Activated CD4-positive, alpha-beta T cell treated with anti-CD3 and anti-CD28 coated beads, Interleukin-2, amount 10 ng/mL, durations not matched to agents 7 days and 5 days (primary cell): ENCODE measurements at regions not wholly inside any gene's neighbourhood (a gene's known extent, or its start where the extent isn't known, plus 50 kb on each side); places are given as distances from the start of the nearest gene placed in this dataset.
"Not testable (repeated sequence)": the region's sequence is repeated elsewhere in the genome, so short reads cannot be mapped to it uniquely, and the experiment has no call there.

ENCODE experiments used
- CTCF ChIA-PET: fragments of 350-600 bp; sonication (Branson Sonifier 250); formaldehyde crosslinking; loops from one replicate; lab custom pipeline; 2021; ENCODE audit warnings: antibody characterized with exemption; lab: Charles Lee
- POLR2A ChIA-PET: fragments of 350-600 bp; sonication (Branson Sonifier 250); formaldehyde crosslinking; loops from one replicate; lab custom pipeline; 2021; ENCODE audit warnings: antibody characterized with exemption; lab: Charles Lee
- DNase-seq: peaks from one replicate; pipeline ENCODE4 v3.0.0-alpha.2; 2020
- H3K27ac Mint-ChIP-seq: one replicate; pipeline ENCODE4 v1.8.0; 2021; ENCODE audit warnings: mild to moderate bottlenecking, moderate library complexity, mixed read lengths
- H3K27me3 Mint-ChIP-seq: one replicate; pipeline ENCODE4 v1.8.0; 2021; ENCODE audit warnings: mixed read lengths
- H3K36me3 Mint-ChIP-seq: one replicate; pipeline ENCODE4 v1.8.0; 2021; ENCODE audit warnings: low read depth, mixed read lengths
- H3K4me1 Mint-ChIP-seq: one replicate; pipeline ENCODE4 v1.8.0; 2021; ENCODE audit warnings: mixed read lengths
- H3K4me3 Mint-ChIP-seq: one replicate; pipeline ENCODE4 v1.8.0; 2021; ENCODE audit warnings: mild to moderate bottlenecking, moderate library complexity, mixed read lengths
- H3K9me3 Mint-ChIP-seq: one replicate; pipeline ENCODE4 v1.8.0; 2021; ENCODE audit warnings: mixed read lengths

DNA sequence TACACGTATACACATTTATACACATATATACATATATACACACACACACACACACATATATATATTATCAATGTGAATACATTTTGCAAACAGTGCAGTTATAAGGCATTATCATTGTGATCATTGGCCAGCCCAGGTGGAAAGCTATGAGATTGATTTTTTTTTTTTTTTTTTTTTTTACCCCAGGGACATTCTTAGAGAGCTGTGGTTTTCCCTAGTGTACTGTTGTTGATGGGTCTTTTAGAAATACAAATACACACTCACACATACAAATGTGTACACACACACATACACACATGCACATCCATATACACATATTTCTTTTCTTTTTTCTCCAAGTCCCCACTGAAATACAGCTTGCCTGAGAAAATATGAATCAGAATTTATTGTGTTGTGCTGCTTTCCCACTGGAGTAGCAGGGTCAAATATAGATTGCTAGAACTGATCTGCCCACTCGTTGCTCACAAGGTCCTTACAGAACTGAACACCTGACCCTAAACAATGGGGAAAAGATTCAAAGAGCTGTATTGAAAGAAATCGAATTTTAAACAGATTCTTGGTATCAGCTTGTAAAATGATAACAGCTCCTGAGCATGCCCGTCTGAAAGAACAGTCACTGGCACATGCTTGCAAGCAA, 325.6 kb downstream of the OMA1 start:
- CTCF ChIA-PET = no interaction called here
- Mint-ChIP-seq H3K36me3 (no peaks in the 10 kb centered on the region), H3K27ac (no peak overlapping the region), H3K4me3 (no peak overlapping the region), H3K27me3 (no peaks in the 10 kb centered on the region), H3K9me3 (no peaks in the 10 kb centered on the region), H3K4me1 (no peaks in the 10 kb centered on the region)
- no peak for DNase-seq
- POLR2A ChIA-PET = no interaction called here

DNA sequence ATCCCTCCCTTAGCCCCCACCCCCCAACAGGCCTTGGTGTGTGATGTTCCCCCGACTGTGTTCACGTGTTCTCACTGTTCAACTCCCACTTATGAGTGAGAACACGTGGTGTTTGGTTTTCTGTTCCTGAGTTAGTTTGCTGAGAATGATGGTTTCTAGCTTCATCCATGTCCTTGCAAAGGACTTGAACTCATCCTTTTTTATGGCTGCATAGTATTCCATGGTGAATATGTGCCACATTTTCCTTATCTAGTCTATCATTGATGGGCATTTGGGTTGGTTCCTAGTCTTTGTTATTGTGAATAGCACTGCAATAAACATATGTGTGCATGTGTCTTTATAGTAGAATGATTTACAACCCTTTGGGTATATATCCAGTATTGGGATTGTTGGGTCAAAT, 330.4 kb downstream of the OMA1 start:
- H3K4me3 Mint-ChIP-seq, CTCF ChIA-PET, H3K9me3 Mint-ChIP-seq, H3K4me1 Mint-ChIP-seq, H3K36me3 Mint-ChIP-seq, H3K27ac Mint-ChIP-seq, H3K27me3 Mint-ChIP-seq, DNase-seq, POLR2A ChIA-PET: not testable (repeated sequence)

DNA sequence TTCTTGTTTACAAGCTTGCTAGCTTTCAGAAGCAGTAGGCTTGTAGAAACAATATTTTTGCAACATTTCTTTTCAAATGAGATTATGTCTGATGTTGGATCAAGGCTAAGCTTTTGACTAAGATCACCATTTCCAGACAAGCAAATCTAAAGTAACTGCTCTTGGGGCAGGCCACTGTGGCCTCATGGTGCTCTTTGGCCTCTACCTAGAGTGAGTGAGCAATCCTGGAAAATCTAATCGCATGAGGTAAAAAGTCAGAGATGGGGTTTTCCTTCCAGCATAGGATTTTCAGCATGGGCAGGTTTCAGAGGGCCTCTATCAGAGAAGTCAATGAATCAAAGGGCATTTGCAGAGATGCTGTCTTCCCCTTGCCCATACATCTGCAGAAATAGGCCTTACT, 331.9 kb downstream of the OMA1 start:
- Mint-ChIP-seq H3K36me3 (no peaks in the 10 kb centered on the region), H3K9me3 (no peaks in the 10 kb centered on the region), H3K27ac (no peak overlapping the region), H3K4me3 (no peak overlapping the region), H3K4me1 (no peaks in the 10 kb centered on the region), H3K27me3 (no peaks in the 10 kb centered on the region)
- ChIA-PET CTCF (no interaction called here), POLR2A (no interaction called here)
- no peak for DNase-seq

DNA sequence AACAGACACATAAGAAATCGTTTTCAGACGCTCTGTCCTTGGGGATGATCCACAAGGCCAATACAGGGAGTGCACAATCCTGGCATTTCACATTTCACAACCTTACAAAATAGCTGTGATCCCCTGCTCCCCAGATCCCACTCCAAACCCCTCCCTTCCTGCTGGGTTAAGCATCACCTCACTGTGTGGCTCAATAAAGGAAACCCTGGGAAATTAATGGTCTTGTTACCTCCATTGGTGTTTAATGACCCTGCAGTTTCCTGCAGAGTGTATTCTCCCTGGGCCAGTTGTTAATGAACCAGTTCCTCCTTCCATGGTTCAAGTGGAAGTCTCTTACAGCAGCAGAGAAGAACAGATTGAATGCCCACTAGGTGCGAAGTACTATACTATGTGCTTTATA, 334.7 kb downstream of the OMA1 start:
- no peaks in the 10 kb centered on the region for H3K27me3 Mint-ChIP-seq
- no peaks in the 10 kb centered on the region for H3K36me3 Mint-ChIP-seq
- DNase-seq = no peak
- H3K4me3 Mint-ChIP-seq = no peak overlapping the region
- ChIA-PET POLR2A (no interaction called here), CTCF (no interaction called here)
- no peaks in the 10 kb centered on the region for H3K9me3 Mint-ChIP-seq
- H3K27ac Mint-ChIP-seq = no peak overlapping the region
- no peaks in the 10 kb centered on the region for H3K4me1 Mint-ChIP-seq

DNA sequence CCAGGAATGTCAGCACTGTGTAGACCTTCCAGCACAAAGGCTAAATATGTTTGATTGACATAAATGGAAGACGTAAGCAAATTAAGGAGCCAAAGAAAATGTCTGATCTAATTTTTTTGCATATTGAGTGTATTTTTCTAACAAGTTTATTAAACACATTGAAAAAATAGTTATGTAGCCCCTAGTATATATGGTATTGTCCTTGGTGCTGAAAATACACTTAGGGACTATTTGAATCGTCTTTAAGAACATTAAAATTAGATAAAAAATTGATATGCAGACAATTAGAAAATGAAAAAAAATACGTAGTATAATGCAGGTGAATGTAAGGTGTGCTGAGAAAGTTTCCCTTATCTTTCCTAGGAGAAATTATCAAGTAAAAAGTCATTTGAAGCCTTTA, 337.0 kb downstream of the OMA1 start:
- H3K36me3 Mint-ChIP-seq = no peaks in the 10 kb centered on the region
- DNase-seq = no peak
- no peaks in the 10 kb centered on the region for H3K27me3 Mint-ChIP-seq
- H3K9me3 Mint-ChIP-seq = no peaks in the 10 kb centered on the region
- no peaks in the 10 kb centered on the region for H3K4me1 Mint-ChIP-seq
- CTCF ChIA-PET = no interaction called here
- H3K4me3 Mint-ChIP-seq = no peak overlapping the region
- POLR2A ChIA-PET = no interaction called here
- no peak overlapping the region for H3K27ac Mint-ChIP-seq

DNA sequence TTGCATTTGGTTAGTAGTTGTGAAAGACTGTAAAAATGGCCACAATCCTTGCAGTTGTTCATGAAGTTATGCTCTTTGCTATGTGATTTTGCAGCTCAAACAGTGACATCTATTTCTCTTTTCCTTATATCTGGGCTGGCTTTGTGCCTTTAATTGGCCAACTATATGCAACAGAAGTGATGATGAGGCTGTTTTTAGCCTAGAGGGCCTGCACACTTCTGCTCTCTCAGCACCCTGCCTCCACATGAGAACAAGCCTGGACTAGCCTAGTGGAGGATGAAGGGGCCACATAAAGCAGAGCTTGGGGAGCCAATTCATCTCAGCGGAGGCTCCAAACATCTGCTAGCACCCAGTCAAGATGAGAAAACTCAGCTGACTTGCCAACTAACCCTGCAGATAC, 339.8 kb downstream of the OMA1 start:
- POLR2A ChIA-PET = no interaction called here
- H3K36me3 Mint-ChIP-seq = no peaks in the 10 kb centered on the region
- no peak for DNase-seq
- H3K9me3 Mint-ChIP-seq = no peaks in the 10 kb centered on the region
- H3K4me3 Mint-ChIP-seq = no peak overlapping the region
- no peak overlapping the region for H3K27ac Mint-ChIP-seq
- no peaks in the 10 kb centered on the region for H3K4me1 Mint-ChIP-seq
- no peaks in the 10 kb centered on the region for H3K27me3 Mint-ChIP-seq
- CTCF ChIA-PET = no interaction called here

DNA sequence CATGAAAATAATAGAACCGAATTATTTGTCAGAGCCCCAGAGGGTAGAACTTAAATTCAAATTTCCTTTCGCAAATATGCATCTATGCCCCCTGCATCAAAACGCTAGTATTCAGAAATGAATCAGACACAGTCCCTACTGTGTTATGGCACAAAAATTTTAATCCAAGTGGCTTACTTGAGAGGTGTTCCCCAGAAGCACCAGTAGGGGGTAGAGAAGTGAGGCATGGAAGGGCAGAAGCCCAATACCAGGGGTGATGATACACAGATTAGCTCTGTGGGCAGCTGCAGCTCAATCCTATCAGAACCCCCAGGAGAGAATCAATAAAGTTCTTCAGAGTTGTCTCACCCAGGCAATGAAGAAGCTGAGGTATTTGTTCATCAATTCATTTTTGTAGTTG, 342.2 kb downstream of the OMA1 start:
- H3K27me3 Mint-ChIP-seq = peaks cover 2% of the 10 kb centered on the region
- no peaks in the 10 kb centered on the region for H3K36me3 Mint-ChIP-seq
- ChIA-PET CTCF (no interaction called here), POLR2A (no interaction called here)
- no peaks in the 10 kb centered on the region for H3K9me3 Mint-ChIP-seq
- no peak for DNase-seq
- H3K4me1 Mint-ChIP-seq = no peaks in the 10 kb centered on the region
- no peak overlapping the region for H3K27ac Mint-ChIP-seq
- no peak overlapping the region for H3K4me3 Mint-ChIP-seq

DNA sequence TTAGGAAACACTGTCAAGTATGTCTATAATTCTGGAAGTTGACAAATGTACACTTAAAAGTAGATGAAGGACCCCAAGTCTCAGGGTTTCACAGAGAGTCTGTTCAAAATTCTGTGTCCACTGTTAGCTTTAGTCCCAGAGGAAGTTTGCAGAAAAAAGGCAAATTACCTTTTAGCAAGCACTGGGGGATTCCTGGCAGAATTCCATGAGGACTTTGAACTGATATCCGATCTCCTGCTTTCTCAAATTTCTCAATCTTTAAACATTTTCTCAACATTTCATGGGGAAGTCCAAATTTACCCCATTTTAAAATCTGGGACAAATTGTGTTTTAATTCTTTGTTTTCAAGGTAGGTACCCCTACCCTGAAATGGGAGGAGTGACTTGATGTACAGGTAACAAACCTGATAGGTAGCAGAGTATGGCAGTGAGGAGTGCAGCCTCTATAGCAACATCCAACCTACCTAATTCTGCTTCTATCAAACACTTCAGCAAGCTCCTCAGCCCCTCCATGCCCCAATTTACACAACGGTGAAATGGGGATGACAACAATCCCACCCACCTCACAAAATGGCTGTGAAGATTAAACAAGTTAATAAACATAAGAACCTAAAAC, 344.9 kb downstream of the OMA1 start:
- peaks cover 2% of the 10 kb centered on the region for H3K9me3 Mint-ChIP-seq
- H3K4me1 Mint-ChIP-seq = no peaks in the 10 kb centered on the region
- ChIA-PET POLR2A (no interaction called here), CTCF (no interaction called here)
- peaks cover 2% of the 10 kb centered on the region for H3K27me3 Mint-ChIP-seq
- no peak overlapping the region for H3K27ac Mint-ChIP-seq
- no peak overlapping the region for H3K4me3 Mint-ChIP-seq
- no peak for DNase-seq
- H3K36me3 Mint-ChIP-seq = no peaks in the 10 kb centered on the region

DNA sequence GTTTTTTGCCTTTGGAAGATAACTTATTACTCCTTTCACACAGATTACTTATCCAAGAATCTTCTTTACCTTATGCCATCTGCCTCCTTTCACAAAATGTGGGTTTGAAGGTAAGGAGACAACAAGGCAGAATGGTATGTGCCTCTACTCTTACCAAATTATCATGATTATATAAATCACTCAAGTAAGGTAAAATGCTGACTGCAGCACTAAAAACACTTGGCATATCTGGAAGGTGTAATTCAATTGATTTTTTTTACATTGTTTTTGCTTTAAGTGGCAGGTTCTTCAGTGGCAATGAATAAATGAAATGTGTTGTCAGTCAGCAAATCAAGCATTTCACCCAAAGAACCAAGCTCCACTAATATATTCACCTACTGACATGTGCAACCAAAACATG, 346.1 kb downstream of the OMA1 start:
- Mint-ChIP-seq H3K27me3 (peaks cover 2% of the 10 kb centered on the region), H3K9me3 (peaks cover 2% of the 10 kb centered on the region), H3K4me3 (no peak overlapping the region), H3K36me3 (no peaks in the 10 kb centered on the region), H3K27ac (no peak overlapping the region), H3K4me1 (no peaks in the 10 kb centered on the region)
- POLR2A ChIA-PET = no interaction called here
- no peak for DNase-seq
- CTCF ChIA-PET = no interaction called here

DNA sequence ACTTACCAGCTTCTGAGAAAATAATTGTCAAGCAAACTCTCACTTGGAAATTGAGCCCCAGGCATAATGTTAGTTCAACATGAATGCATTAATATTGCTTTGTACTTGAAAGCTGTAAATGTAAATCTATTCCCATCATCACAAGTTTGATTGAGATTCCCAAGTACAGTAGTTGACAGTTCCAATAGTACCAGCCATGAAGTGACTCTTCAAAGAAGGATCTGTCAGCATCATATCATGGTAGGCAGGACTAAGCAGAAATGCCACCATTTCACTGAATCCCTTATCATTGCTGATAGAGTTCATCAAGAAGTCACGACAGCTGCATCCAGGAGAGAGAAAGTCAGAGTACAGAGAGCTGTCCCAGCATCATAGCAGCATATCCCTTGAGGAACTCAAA, 348.7 kb downstream of the OMA1 start:
- peaks cover 2% of the 10 kb centered on the region for H3K27me3 Mint-ChIP-seq
- no peaks in the 10 kb centered on the region for H3K4me1 Mint-ChIP-seq
- no peak overlapping the region for H3K27ac Mint-ChIP-seq
- H3K36me3 Mint-ChIP-seq = no peaks in the 10 kb centered on the region
- H3K4me3 Mint-ChIP-seq = no peak overlapping the region
- ChIA-PET CTCF (no interaction called here), POLR2A (no interaction called here)
- DNase-seq = no peak
- H3K9me3 Mint-ChIP-seq = peaks cover 2% of the 10 kb centered on the region

DNA sequence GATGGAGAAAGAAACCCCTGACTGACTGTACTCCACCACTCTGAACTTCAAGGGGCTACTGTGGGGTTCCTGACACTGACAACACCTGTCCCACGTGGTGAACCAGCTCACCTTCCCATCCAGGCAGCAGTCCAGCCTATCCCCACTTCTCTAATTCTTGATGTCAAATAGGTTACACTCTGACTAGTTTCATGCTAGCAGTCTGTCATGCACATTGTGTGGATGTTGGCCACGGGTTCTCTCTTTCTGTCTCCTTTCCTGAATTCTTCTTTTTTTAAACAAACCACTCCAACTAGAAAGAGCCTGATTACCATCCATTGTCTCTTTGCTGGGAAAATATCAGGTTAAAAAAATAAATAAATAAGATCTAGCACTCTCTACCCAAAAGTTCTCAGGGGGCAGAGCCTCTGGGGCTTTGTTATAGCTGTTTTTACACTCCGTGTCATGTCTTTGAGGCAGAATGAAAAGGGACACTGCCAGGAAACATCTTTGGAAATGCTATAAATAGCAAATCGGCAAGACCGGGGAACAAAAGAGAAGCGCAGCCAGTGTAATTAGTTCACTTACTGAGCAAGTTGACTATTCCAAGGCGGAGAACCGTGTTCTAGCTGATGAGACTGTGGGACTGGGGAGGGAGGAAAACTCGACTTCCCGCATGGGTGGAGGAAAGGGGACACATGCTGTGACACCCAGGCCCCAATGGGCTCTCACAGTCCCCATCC, 356.1 kb downstream of the OMA1 start:
- no peak for DNase-seq
- Mint-ChIP-seq H3K9me3 (no peaks in the 10 kb centered on the region), H3K27me3 (peaks cover 6% of the 10 kb centered on the region), H3K27ac (no peak overlapping the region), H3K36me3 (no peaks in the 10 kb centered on the region), H3K4me1 (no peaks in the 10 kb centered on the region), H3K4me3 (no peak overlapping the region)
- CTCF ChIA-PET = no interaction called here
- POLR2A ChIA-PET = no interaction called here

DNA sequence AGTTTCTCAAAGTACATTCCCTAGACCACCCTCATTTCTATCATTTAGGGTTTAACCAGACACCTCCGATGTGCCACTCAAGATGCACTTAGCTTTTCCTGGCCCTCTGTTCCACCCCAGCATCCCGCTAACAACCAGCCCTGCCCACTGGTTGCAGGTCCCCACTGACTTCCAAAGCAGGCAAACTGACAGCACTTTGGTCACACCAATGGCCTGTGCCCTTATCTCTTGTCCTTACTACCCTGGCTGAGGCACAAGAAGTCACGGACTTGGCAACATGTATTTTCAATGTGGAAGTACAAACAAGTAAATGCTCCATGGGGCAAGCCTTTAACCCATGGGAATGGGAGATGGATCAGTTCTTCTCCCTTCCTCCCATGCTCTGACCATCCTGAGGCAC, 357.1 kb downstream of the OMA1 start:
- Mint-ChIP-seq H3K4me3 (no peak overlapping the region), H3K9me3 (no peaks in the 10 kb centered on the region), H3K27me3 (peaks cover 8% of the 10 kb centered on the region), H3K4me1 (no peaks in the 10 kb centered on the region), H3K36me3 (no peaks in the 10 kb centered on the region), H3K27ac (no peak overlapping the region)
- CTCF ChIA-PET = no interaction called here
- no peak for DNase-seq
- POLR2A ChIA-PET = no interaction called here

DNA sequence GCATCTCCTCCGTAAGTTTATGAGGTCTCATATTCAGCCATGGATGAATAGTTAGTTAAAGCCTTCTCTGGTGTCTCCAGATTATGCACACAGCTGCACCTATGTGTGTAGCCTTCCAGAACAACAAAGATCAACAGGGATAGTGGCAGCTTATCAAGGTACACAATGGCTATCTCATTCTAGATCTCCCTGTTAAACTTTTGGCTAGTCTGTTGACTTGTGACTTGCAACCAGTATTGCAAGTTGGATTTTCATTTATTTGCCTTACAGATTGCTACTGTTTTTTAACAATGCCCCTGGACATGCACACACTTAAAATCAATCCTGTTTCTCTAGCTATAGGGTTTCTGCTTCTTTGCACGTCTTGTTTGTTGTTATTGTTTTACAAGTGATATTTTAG, 363.2 kb downstream of the OMA1 start:
- Mint-ChIP-seq H3K9me3 (peaks cover 5% of the 10 kb centered on the region), H3K27me3 (peaks cover 8% of the 10 kb centered on the region), H3K27ac (no peak overlapping the region), H3K4me1 (no peaks in the 10 kb centered on the region), H3K4me3 (no peak overlapping the region), H3K36me3 (no peaks in the 10 kb centered on the region)
- no peak for DNase-seq
- CTCF ChIA-PET = no interaction called here
- POLR2A ChIA-PET = no interaction called here

DNA sequence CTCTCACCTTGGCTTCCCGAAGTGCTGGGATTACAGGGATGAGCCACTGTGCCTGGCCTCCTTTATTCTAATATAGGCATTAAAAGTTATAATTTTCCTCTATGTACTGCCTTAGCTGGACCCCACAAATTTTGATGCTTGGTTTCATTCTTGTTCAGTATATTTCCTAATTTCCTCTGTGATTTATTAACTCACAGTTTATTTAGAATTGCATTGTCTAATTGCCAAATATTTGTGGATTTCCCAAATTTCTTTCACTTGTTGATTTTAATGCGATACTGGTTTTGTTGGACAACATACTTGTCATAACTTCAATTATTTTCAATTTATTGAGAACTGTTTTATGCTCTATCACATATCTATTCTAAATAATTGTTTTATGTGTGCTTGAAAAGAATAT, 366.0 kb downstream of the OMA1 start:
- Mint-ChIP-seq H3K4me1 (no peaks in the 10 kb centered on the region), H3K27me3 (peaks cover 4% of the 10 kb centered on the region), H3K4me3 (no peak overlapping the region), H3K27ac (no peak overlapping the region), H3K36me3 (no peaks in the 10 kb centered on the region), H3K9me3 (peaks cover 5% of the 10 kb centered on the region)
- CTCF ChIA-PET = no interaction called here
- POLR2A ChIA-PET = no interaction called here
- DNase-seq = no peak
